BJ (cell line): ENCODE measurements at regions not wholly inside any gene's neighbourhood (a gene's known extent, or its start where the extent isn't known, plus 50 kb on each side); places are given as distances from the start of the nearest gene placed in this dataset.

ENCODE experiments used
- CTCF ChIA-PET: fragments of 350-600 bp; formaldehyde crosslinking; extraction: SDS; loops from one replicate; lab custom pipeline; 2021; ENCODE audit warnings: antibody characterized with exemption, inconsistent platforms; lab: Yijun Ruan, JAX
- POLR2A ChIA-PET: fragments of 300-600 bp; sonication (Branson Sonifier 250); formaldehyde crosslinking; extraction: SDS; loops from one replicate; lab custom pipeline; 2021; ENCODE audit warnings: antibody characterized with exemption; lab: Charles Lee
- DNase-seq: peaks from one replicate; pipeline ENCODE4 v3.0.0-alpha.2; 2011; ENCODE audit warnings: low read depth
- H3K27me3 ChIP-seq: 2 replicates; pipeline ENCODE4 v1.6.0; 2011; ENCODE audit warnings: low read length; ENCODE audit not compliant: control insufficient read depth, insufficient read depth
- H3K36me3 ChIP-seq: 2 replicates; pipeline ENCODE4 v1.5.1; 2011; ENCODE audit warnings: low read length; ENCODE audit not compliant: control insufficient read depth, insufficient read depth
- H3K4me3 ChIP-seq: 2 replicates; pipeline ENCODE4 v1.5.1; 2011; ENCODE audit warnings: low read depth, mild to moderate bottlenecking, control low read depth, low read length
- TF ChIP-seq, protein P1 (sequence below): IDR thresholded peaks from 2 replicates; pipeline ENCODE4 v1.5.1; 2011; ENCODE audit warnings: low read depth, mild to moderate bottlenecking, control low read depth, inconsistent platforms, low read length, moderate library complexity; ENCODE audit not compliant: insufficient read depth

DNA sequence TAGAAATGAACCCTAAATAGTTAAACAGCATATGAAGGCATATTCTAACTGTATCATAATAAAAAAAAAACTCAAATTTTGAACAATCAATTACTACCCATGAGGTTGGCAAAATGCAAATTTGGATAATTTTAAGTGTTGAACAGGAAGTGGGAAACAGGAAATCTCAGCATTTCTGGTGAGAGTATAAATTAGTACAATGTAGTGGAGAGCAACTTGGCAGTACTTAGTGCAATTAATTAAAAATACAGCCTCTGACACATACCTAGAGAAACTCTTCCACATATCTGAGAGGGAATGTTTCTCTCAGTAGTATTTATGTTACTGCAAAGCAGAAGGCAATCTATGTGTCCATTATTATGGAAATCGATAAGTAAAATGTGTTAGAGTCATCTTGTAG is 96.8 kb downstream of the TUSC7 start:
- no peaks in the 10 kb centered on the region for H3K36me3 ChIP-seq
- TF ChIP-seq, protein P1, sequence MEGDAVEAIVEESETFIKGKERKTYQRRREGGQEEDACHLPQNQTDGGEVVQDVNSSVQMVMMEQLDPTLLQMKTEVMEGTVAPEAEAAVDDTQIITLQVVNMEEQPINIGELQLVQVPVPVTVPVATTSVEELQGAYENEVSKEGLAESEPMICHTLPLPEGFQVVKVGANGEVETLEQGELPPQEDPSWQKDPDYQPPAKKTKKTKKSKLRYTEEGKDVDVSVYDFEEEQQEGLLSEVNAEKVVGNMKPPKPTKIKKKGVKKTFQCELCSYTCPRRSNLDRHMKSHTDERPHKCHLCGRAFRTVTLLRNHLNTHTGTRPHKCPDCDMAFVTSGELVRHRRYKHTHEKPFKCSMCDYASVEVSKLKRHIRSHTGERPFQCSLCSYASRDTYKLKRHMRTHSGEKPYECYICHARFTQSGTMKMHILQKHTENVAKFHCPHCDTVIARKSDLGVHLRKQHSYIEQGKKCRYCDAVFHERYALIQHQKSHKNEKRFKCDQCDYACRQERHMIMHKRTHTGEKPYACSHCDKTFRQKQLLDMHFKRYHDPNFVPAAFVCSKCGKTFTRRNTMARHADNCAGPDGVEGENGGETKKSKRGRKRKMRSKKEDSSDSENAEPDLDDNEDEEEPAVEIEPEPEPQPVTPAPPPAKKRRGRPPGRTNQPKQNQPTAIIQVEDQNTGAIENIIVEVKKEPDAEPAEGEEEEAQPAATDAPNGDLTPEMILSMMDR: no peak
- no peaks in the 10 kb centered on the region for H3K27me3 ChIP-seq
- POLR2A ChIA-PET: no interaction called here
- no peak overlapping the region for H3K4me3 ChIP-seq
- CTCF ChIA-PET: no interaction called here
- DNase-seq: no peak

DNA sequence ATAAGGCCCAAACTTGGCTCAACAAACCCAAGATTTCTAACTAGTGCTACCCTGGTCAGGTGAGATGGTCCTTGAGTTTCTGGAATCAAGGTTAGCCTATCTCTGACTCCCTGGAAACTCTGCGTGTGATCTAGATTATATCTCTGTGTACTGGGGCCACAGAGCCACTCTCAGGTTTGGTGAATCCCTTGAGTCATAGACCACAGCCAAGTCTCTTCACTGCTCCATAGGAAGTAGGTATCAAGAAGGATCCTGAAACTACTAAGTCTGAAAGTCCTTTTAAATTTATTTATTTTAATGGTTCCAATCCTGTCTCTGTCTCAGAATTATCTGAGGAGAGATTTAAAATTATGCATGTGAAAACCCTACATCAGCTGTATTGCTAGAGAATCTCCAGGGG is 99.1 kb downstream of the TUSC7 start:
- TF ChIP-seq, protein P1: no peak
- ChIA-PET CTCF (no interaction called here), POLR2A (no interaction called here)
- Histone ChIP-seq H3K36me3 (no peaks in the 10 kb centered on the region), H3K4me3 (no peak overlapping the region), H3K27me3 (no peaks in the 10 kb centered on the region)
- no peak for DNase-seq

DNA sequence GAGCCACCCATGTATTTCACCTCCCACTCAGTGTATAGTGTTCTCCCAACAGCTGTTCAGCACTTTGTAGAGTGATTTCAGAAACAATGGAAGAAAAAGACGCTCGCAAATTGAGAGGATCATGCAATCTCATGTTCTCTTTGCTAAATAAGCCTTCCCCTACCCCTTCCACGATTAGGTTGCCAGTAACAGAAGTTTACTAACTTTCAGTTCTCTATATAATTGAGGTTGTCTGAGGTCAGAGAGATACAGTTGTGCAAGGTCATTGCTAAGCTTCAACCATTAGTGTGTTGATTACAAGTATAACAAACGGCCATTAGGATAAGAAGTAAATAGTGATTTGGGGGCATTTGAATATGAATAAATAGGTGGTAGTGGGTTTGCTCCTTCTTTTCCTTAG is 99.6 kb downstream of the TUSC7 start:
- DNase-seq: no peak
- no peaks in the 10 kb centered on the region for H3K27me3 ChIP-seq
- H3K4me3 ChIP-seq: no peak overlapping the region
- ChIA-PET POLR2A (no interaction called here), CTCF (no interaction called here)
- H3K36me3 ChIP-seq: no peaks in the 10 kb centered on the region
- TF ChIP-seq, protein P1: no peak

- TF ChIP-seq, protein P1: no peak
- ChIA-PET POLR2A (no interaction called here), CTCF (no interaction called here)
- no peaks in the 10 kb centered on the region for H3K27me3 ChIP-seq
- DNase-seq: no peak
- H3K36me3 ChIP-seq: no peaks in the 10 kb centered on the region
- H3K4me3 ChIP-seq: no peak overlapping the region
These were observed 102.2 kb downstream of the TUSC7 start for GRCh38 chr3:116811754-116812153.

- Histone ChIP-seq H3K36me3 (no peaks in the 10 kb centered on the region), H3K4me3 (no peak overlapping the region), H3K27me3 (no peaks in the 10 kb centered on the region)
- no peak for DNase-seq
- TF ChIP-seq, protein P1: no peak
- POLR2A ChIA-PET: no interaction called here
- CTCF ChIA-PET: no interaction called here
These were observed 103.4 kb downstream of the TUSC7 start for GRCh38 chr3:116812949-116813348.
